Liver (tissue), 8 donors: ENCODE measurements at regions not wholly inside any gene's neighbourhood (a gene's known extent, or its start where the extent isn't known, plus 50 kb on each side); places are given as distances from the start of the nearest gene placed in this dataset.
A peak's percentile ranks its signal among the peaks of the same experiment; 100 is the strongest.

ENCODE experiments used
- DNase-seq: peaks from one replicate; pipeline ENCODE4 v3.0.0-alpha.2; 2017; ENCODE audit warnings: low spot score
- H3K27ac ChIP-seq, 2 donors: one replicate each; pipeline ENCODE4 v1.7.0; 2013; ENCODE audit warnings: inconsistent platforms in 2 of 2, low read length in 2 of 2, control low read depth in 1 of 2, low read depth in 1 of 2, mild to moderate bottlenecking in 1 of 2
- H3K27me3 ChIP-seq, 4 donors: one replicate each; pipeline versions ENCODE4 v1.6.1 to v1.7.0; 2013; ENCODE audit warnings: low read length in 3 of 4, inconsistent platforms in 1 of 4, mild to moderate bottlenecking in 1 of 4, moderate library complexity in 1 of 4; ENCODE audit not compliant: control insufficient read depth in 4 of 4, insufficient read depth in 4 of 4
- H3K36me3 ChIP-seq, 4 donors: one replicate each; pipeline versions ENCODE4 v1.6.1 to v1.7.0; 2013; ENCODE audit warnings: low read length in 3 of 4, mild to moderate bottlenecking in 3 of 4, low read depth in 1 of 4, moderate library complexity in 1 of 4; ENCODE audit not compliant: control insufficient read depth in 4 of 4, insufficient read depth in 3 of 4
- H3K4me1 ChIP-seq, 4 donors: one replicate each; pipeline versions ENCODE4 v1.6.1 to v1.7.0; 2013; ENCODE audit warnings: low read length in 3 of 4, mild to moderate bottlenecking in 3 of 4, moderate library complexity in 1 of 4; ENCODE audit not compliant: control insufficient read depth in 4 of 4, insufficient read depth in 4 of 4
- H3K4me3 ChIP-seq, 3 donors: one replicate each; pipeline versions ENCODE4 v1.6.1 to v1.7.0; 2013; ENCODE audit warnings: low read length in 3 of 3, control low read depth in 1 of 3, low read depth in 1 of 3, mild to moderate bottlenecking in 1 of 3
- H3K9ac ChIP-seq, 2 donors: one replicate each; pipeline ENCODE4 v1.7.0; 2013; ENCODE audit warnings: low read length in 2 of 2, mild to moderate bottlenecking in 2 of 2, moderate library complexity in 2 of 2, control low read depth in 1 of 2, low read depth in 1 of 2
- H3K9me3 ChIP-seq, 4 donors: one replicate each; pipeline versions ENCODE4 v1.6.1 to v1.7.0; 2013; ENCODE audit warnings: low read length in 3 of 4; ENCODE audit not compliant: control insufficient read depth in 4 of 4
- ATF3 ChIP-seq: IDR thresholded peaks from 2 replicates; pipeline ENCODE4 v1.6.1; 2016; ENCODE audit warnings: antibody characterized with exemption
- CTCF ChIP-seq: fragments of 150-350 bp; IDR thresholded peaks from 2 replicates; pipeline ENCODE4 v1.5.1; 2017; ENCODE audit warnings: improper control_type of control experiment, low read depth, low read length; ENCODE audit not compliant: missing input control
- EGR1 ChIP-seq, 2 donors: IDR thresholded peaks; 2 replicates each; pipeline ENCODE4 v1.6.1; 2016 to 2018; ENCODE audit warnings: antibody characterized with exemption in 2 of 2, low read depth in 2 of 2
- FOXA1 ChIP-seq: IDR thresholded peaks from 2 replicates; pipeline ENCODE4 v1.6.1; 2016; ENCODE audit warnings: antibody characterized with exemption
- FOXA2 ChIP-seq: IDR thresholded peaks from 2 replicates; pipeline ENCODE4 v1.6.1; 2016; ENCODE audit warnings: antibody characterized with exemption
- GABPA ChIP-seq, 2 donors: IDR thresholded peaks in 1 of 2; conservative IDR thresholded peaks in 1 of 2; 2 replicates each; pipeline ENCODE4 v1.6.1; 2016; ENCODE audit warnings: antibody characterized with exemption in 2 of 2, mild to moderate bottlenecking in 1 of 2, moderate library complexity in 1 of 2
- HNF4A ChIP-seq, 2 donors: conservative IDR thresholded peaks; 2 replicates each; pipeline ENCODE4 v1.6.1; 2016; ENCODE audit warnings: antibody characterized with exemption in 2 of 2, mild to moderate bottlenecking in 2 of 2
- JUND ChIP-seq, 2 donors: IDR thresholded peaks; 2 replicates each; pipeline ENCODE4 v1.6.1; 2016; ENCODE audit warnings: antibody characterized with exemption in 2 of 2
- MAX ChIP-seq: IDR thresholded peaks from 2 replicates; pipeline ENCODE4 v1.6.1; 2016; ENCODE audit warnings: antibody characterized with exemption
- NR2F2 ChIP-seq: IDR thresholded peaks from 2 replicates; pipeline ENCODE4 v1.6.1; 2016; ENCODE audit warnings: antibody characterized with exemption
- RAD21 ChIP-seq, 2 donors: IDR thresholded peaks; 2 replicates each; pipeline ENCODE4 v1.6.1; 2016; ENCODE audit warnings: antibody characterized with exemption in 2 of 2, mild to moderate bottlenecking in 2 of 2
- REST ChIP-seq: IDR thresholded peaks from 2 replicates; pipeline ENCODE4 v1.6.1; 2016; ENCODE audit warnings: antibody characterized with exemption, mild to moderate bottlenecking
- RXRA ChIP-seq, 2 donors: IDR thresholded peaks; 2 replicates each; pipeline ENCODE4 v1.6.1; 2017 to 2018; ENCODE audit warnings: antibody characterized with exemption in 2 of 2, mild to moderate bottlenecking in 1 of 2
- SP1 ChIP-seq: IDR thresholded peaks from 2 replicates; pipeline ENCODE4 v1.6.1; 2018; ENCODE audit warnings: antibody characterized with exemption, mild to moderate bottlenecking
- TAF1 ChIP-seq: conservative IDR thresholded peaks from 2 replicates; pipeline ENCODE4 v1.6.1; 2016; ENCODE audit warnings: antibody characterized with exemption, mild to moderate bottlenecking
- ZBTB33 ChIP-seq: IDR thresholded peaks from 2 replicates; pipeline ENCODE4 v1.6.1; 2016; ENCODE audit warnings: antibody characterized with exemption
- WGBS: extraction: QIAGEN DNeasy Blood & Tissue Kit; methylation state at CpG from one replicate; pipeline ENCODE4 v1.1.7; 2013; 5-methylcytosine and 5-hydroxymethylcytosine counted together
- donor health status: healthy.
- donor health status: healthy.
- donor health status: healthy.
- donor health status: healthy.
- donor health status: healthy.

- H3K4me1 ChIP-seq: no peaks in the 10 kb centered on the region
- peak overlapping the region in 1 of 3 donors; percentile 25 for H3K4me3 ChIP-seq
- H3K9me3 ChIP-seq: peaks cover 5 to 9% (median 8%) of the 10 kb centered on the region in 4 donors
- H3K36me3 ChIP-seq: no peaks in the 10 kb centered on the region
- no peak for DNase-seq
- no peaks in the 10 kb centered on the region for H3K27me3 ChIP-seq
- no peak for TF ChIP-seq ATF3
- TF ChIP-seq FOXA2: no peak
- TF ChIP-seq ZBTB33: no peak
- TF ChIP-seq SP1: no peak
- no peak for TF ChIP-seq GABPA (IDR thresholded peaks at IDR 0.05 in 1 of 2, conservative IDR thresholded peaks at IDR 0.05 in 1 of 2)
- TF ChIP-seq EGR1 (IDR thresholded peaks at IDR 0.05; ENCODE audit: low read depth in 2 of 2): no peak
- no peak for TF ChIP-seq FOXA1
- 71% methylated on average over 1 of the region's 1 CpG for WGBS
- H3K27ac ChIP-seq: no peak overlapping the region
- no peak overlapping the region for H3K9ac ChIP-seq
Observed at GRCh38 chr21:17191346-17191993, 321.4 kb upstream of the CXADR start.

- H3K9ac ChIP-seq: no peak overlapping the region
- 76% methylated on average over 1 of the region's 1 CpG for WGBS
- H3K9me3 ChIP-seq: peaks cover 5 to 9% (median 8%) of the 10 kb centered on the region in 4 donors
- TF ChIP-seq HNF4A (conservative IDR thresholded peaks at IDR 0.05) (no peak), RXRA (IDR thresholded peaks at IDR 0.05) (no peak), RAD21 (IDR thresholded peaks at IDR 0.05) (no peak), JUND (IDR thresholded peaks at IDR 0.05) (no peak), NR2F2 (no peak), CTCF (no peak), FOXA2 (no peak), MAX (no peak), TAF1 (no peak), SP1 (no peak), REST (no peak)
- H3K27ac ChIP-seq: no peak overlapping the region
- H3K36me3 ChIP-seq: no peaks in the 10 kb centered on the region
- H3K4me3 ChIP-seq: no peak overlapping the region
- no peak for DNase-seq
- no peaks in the 10 kb centered on the region for H3K27me3 ChIP-seq
- H3K4me1 ChIP-seq: no peaks in the 10 kb centered on the region
Observed at GRCh38 chr21:17195351-17195750, 317.5 kb upstream of the CXADR start.
